Urinary bladder (tissue), 3 donors: ENCODE measurements at regions not wholly inside any gene's neighbourhood (a gene's known extent, or its start where the extent isn't known, plus 50 kb on each side); places are given as distances from the start of the nearest gene placed in this dataset.
"Not testable (repeated sequence)": the region's sequence is repeated elsewhere in the genome, so short reads cannot be mapped to it uniquely, and the experiment has no call there.

ENCODE experiments used
- DNase-seq: peaks from one replicate; pipeline ENCODE4 v3.0.0-alpha.2; 2015; ENCODE audit errors: extremely low spot score
- H3K27ac ChIP-seq: one replicate; pipeline ENCODE4 v1.5.1; 2013; ENCODE audit warnings: low read depth, mild to moderate bottlenecking, moderate library complexity
- H3K36me3 ChIP-seq: one replicate; pipeline ENCODE4 v1.6.1; 2013; ENCODE audit warnings: mild to moderate bottlenecking, moderate library complexity; ENCODE audit not compliant: insufficient read depth
- H3K4me1 ChIP-seq: one replicate; pipeline ENCODE4 v1.6.1; 2013; ENCODE audit warnings: mild to moderate bottlenecking, moderate library complexity; ENCODE audit not compliant: insufficient read depth
- H3K4me3 ChIP-seq: one replicate; pipeline ENCODE4 v1.5.1; 2013; ENCODE audit warnings: low read depth, low read length
- WGBS: extraction: QIAGEN DNeasy Blood & Tissue Kit; methylation state at CpG from one replicate; pipeline ENCODE4 v1.1.7; 2013; 5-methylcytosine and 5-hydroxymethylcytosine counted together
- donor health status: healthy with polysubstance abuse.
- donor health status: healthy.

DNA sequence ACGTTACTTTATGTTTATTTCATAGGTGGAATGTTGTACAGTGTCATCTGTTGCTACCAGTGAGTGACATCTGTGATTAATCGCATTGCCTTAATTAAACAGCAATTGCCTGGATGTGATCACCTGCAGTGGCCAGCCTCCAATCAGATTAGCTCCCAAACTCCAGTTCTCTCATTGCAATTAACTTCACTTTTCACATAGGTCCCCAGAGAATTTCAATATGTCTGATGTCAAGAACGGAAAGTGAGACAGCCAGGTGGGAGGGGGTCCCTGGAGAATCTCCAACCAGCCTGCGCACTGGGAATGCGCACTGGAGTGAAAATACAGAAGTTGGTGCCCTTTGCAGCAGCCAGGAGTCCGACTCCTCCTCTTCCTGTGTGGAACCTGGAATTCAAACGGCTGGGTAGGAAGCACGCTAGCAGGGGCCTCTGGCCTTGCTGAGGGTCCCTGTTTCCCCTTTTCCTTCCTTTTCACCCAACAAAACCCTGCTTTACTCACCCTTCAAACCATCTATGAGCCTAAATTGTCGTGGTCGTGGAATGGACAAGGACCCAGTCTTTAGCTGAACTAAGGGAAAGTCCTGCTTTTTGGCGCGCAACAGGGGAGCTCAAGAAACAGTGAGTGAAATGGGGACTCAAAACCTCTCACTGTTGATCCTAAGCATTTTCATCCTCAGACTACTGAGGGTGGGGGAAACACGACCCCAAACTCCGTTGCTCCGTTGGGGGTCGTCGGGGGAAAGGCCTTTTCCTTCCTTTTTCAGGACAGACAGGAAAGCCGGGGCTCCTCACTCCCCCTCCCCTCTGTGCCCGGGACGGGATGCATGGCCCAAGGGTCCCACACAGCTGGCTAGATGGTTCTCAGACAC is 1355.5 kb upstream of the LRRTM3 start:
- Histone ChIP-seq H3K36me3 (no peaks in the 10 kb centered on the region), H3K4me1 (no peaks in the 10 kb centered on the region), H3K27ac (no peak overlapping the region), H3K4me3 (peak overlapping the region; percentile 33)
- DNase-seq: peak; percentile 48
- 9% methylated on average over 20 of the region's 20 CpGs for WGBS

DNA sequence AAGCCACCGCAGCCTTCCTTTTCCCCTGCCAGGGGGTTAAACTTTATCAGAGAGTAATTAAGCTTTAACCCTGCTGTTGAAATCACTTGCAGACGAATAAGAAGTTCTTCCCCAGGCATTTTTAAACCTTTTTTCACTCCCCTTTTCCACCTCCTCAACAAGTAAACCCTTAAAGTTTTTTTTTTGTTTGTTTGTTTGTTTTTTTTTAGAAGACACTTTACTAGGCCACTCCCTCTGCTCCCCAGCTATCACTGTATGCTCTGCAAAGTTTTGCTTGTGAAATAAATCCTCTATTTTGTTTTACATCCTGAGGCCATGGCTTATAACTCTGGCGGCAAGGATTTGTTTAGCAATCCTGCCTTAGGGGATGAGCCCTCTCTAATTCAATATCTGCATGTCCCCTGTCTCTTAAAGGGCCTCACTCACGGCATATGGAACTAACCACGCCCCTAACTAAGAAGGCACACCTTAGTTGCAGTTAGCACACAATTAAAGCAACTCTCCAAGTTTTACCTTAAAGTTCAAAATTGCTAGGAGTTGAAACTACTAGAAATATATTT is 1354.7 kb upstream of the LRRTM3 start:
- Histone ChIP-seq H3K36me3 (no peaks in the 10 kb centered on the region), H3K27ac (no peak overlapping the region), H3K4me1 (no peaks in the 10 kb centered on the region), H3K4me3 (peak overlapping the region; percentile 33)
- DNase-seq: no peak
- 10% methylated on average over 5 of the region's 5 CpGs for WGBS

DNA sequence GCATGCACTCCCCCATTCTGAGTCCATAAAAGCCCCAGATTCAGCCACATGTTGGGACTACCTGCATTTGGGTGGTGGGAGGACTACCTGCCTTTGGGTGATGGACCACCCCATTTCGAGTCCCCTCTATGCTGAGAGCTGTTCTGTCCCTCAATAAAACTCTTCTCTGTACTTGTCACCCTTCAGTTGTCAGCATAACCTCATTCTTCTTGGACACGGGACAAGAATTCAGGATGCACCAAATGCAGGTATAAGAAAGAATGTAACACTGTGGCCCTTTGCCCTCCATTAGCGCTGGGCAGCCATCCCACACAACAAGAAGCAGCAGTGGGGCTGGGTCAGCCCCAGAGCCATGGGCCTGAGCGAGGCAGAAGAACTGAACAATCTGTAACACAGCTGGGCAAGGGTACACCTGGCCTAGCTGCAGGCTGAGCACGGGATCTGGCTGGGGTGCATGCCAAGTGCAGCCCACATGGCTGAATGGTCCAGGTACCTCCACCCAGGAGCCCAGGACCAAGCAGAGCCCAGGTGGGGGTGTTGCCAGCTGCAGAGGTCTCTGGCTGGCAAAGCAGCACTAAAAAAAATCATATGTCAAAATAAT is 1344.3 kb upstream of the LRRTM3 start:
- H3K4me3 ChIP-seq: no peak overlapping the region
- 96% methylated on average over 5 of the region's 5 CpGs for WGBS
- H3K4me1 ChIP-seq: no peaks in the 10 kb centered on the region
- no peak for DNase-seq
- H3K27ac ChIP-seq: no peak overlapping the region
- H3K36me3 ChIP-seq: no peaks in the 10 kb centered on the region

DNA sequence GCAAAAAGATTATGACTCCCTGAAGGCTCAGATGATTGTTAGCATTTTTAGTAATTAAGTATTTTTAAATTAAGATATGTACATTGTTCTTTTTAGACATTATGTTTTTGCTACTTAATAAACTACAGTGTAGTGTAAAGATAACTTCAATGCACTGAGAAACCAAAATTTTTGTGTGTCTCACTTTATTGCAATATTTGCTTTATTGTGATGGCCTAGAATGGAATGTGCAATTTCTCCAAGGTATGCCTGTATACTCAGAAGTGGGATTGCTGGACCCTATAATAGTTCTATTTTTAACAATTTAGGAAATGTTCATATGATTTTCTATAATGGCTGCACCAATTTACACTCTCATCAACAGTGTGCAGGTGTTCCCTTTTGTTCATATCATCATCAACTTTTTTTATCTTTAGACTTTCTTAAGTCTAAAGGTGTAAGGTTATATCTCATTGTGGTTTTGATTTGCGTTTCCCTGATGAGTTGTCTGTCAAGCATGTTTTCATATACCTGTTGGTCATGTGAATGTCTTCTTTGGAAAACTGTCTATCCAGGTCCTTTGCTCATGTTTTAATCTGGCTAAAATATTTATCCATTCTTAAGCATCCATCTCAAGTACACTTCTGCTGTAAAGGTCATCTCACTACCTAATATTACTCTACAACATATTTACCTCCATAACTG is 1323.5 kb upstream of the LRRTM3 start:
- no peak for DNase-seq
- Histone ChIP-seq H3K4me1 (no peaks in the 10 kb centered on the region), H3K4me3 (no peak overlapping the region), H3K36me3 (no peaks in the 10 kb centered on the region), H3K27ac (no peak overlapping the region)
- WGBS: 97% methylated on average over 1 of the region's 1 CpG

DNA sequence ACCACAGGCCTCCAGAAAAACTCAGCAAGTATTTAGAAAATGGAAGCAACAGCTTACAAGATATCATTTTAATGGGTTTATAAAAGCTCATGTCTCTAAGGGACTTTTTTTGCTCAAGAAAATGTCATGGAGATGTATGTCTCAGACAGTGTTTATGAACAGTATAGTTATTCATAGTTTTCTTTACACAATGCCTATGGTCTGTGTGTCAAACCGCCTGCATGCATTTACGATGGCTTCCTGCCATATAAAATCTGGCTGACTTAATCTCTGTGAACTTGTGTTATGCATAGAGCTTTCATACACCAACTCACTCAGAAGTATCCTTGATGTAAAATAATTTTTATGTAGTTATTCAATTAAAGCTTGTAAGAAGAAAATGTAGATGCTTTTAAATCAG is 1314.2 kb upstream of the LRRTM3 start:
- Histone ChIP-seq H3K27ac (no peak overlapping the region), H3K4me1 (no peaks in the 10 kb centered on the region), H3K36me3 (no peaks in the 10 kb centered on the region), H3K4me3 (no peak overlapping the region)
- peak; percentile 15 for DNase-seq
- WGBS: 38% methylated on average over 2 of the region's 2 CpGs

DNA sequence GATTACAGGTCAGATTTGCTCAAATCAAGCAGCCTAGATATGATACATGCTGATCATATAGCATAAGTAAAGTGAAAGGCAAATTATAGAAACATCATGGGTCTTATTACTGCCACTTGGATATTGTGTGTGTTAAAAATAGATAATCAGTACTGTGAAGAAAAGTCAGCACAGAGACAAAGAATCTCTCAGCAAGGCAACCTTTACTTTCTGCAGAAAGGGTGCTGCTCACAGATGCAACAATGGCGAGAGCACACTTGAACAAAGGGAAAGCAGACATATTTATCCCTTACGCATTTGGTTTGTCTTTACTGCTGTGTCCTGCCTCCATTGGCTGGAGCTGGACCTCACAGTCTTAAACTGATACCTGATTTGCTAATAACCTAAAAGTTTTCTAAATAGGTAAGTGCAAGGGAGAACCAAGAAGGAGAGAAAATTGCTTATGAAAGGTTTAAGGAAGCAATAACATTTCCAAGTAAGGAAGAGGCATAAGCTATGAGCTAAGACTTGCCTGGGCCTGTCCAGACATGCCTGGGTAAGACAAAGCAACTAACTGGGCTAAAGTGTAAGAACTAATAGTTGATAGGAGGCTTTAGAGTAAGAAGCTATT is 1310.8 kb upstream of the LRRTM3 start:
- WGBS: 99% methylated on average over 2 of the region's 2 CpGs
- no peak overlapping the region for H3K27ac ChIP-seq
- H3K4me1 ChIP-seq: no peaks in the 10 kb centered on the region
- DNase-seq: no peak
- no peak overlapping the region for H3K4me3 ChIP-seq
- no peaks in the 10 kb centered on the region for H3K36me3 ChIP-seq

DNA sequence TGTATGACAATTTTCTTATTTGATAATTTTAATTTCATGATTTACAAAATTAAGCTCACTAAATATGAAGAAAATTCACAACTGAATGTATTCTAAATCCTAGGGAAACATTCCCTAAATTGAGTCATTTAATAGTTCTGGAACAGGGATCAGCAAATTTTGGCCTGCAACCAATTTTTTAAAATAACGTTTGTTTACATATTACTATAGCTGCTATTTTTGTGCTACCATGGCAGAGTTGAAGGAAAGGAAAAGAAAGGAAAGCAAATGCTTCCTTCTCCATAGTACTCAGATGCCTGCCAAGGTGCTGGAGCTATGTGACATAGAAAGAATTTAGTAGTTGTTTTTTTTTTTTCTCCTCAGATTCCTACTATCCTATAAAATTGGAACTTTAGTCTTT is 1307.7 kb upstream of the LRRTM3 start:
- Histone ChIP-seq H3K27ac (no peak overlapping the region), H3K4me3 (no peak overlapping the region), H3K4me1 (no peaks in the 10 kb centered on the region), H3K36me3 (no peaks in the 10 kb centered on the region)
- DNase-seq: no peak
- 22% methylated on average over 1 of the region's 1 CpG for WGBS

DNA sequence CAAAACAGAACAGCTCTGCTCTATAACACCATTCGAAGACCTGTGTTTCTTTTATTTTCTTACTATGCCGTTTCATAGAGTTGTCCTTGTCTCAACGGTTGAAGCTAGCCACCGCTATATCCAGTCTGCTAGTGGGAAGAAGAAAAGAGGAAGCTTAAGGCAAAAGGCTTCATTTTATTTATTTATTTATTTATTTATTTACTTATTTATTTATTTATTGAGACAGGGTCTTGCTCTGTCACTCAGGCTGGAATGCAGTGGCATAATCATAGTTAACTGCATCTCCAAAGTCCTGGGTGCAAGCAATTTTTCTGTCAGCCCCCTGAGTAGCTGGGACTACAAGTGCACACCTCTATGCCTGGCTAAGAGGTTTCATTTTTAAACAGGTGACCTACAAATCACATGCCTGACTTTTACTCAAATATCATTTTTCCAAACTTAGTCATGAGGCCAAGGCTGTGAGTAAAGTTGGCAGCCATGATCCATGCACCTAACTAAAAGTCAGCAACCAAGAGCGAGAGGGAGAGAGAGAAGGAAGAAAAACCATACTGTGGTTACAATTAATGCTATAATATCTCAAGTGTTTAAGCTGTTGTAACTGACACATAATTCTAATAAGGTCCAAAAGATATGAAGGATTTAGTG is 1305.3 kb upstream of the LRRTM3 start:
- no peaks in the 10 kb centered on the region for H3K4me1 ChIP-seq
- H3K27ac ChIP-seq: no peak overlapping the region
- no peaks in the 10 kb centered on the region for H3K36me3 ChIP-seq
- no peak for DNase-seq
- no peak overlapping the region for H3K4me3 ChIP-seq
- 97% methylated on average over 5 of the region's 5 CpGs for WGBS

DNA sequence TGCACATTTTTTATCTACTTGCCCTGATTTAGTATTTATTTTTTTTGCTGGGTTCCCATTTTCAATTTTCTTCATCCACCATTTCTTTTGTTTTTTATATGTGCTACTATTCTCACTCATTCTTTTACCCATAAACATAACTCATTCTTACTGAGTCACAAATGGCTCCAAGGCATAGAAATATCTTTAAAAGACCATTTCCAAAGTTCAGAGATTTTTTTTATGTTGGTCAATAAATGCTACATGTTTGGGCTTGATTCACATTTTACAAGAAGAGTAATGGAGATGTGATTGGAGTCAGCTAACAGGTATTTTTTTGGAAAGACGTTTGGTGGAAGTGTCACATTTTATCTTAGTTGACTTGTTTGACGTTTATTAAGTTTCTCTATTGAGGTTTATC is 1303.2 kb upstream of the LRRTM3 start:
- H3K27ac ChIP-seq: no peak overlapping the region
- no peak overlapping the region for H3K4me3 ChIP-seq
- no peak for DNase-seq
- 76% methylated on average over 2 of the region's 2 CpGs for WGBS
- no peaks in the 10 kb centered on the region for H3K36me3 ChIP-seq
- no peaks in the 10 kb centered on the region for H3K4me1 ChIP-seq

DNA sequence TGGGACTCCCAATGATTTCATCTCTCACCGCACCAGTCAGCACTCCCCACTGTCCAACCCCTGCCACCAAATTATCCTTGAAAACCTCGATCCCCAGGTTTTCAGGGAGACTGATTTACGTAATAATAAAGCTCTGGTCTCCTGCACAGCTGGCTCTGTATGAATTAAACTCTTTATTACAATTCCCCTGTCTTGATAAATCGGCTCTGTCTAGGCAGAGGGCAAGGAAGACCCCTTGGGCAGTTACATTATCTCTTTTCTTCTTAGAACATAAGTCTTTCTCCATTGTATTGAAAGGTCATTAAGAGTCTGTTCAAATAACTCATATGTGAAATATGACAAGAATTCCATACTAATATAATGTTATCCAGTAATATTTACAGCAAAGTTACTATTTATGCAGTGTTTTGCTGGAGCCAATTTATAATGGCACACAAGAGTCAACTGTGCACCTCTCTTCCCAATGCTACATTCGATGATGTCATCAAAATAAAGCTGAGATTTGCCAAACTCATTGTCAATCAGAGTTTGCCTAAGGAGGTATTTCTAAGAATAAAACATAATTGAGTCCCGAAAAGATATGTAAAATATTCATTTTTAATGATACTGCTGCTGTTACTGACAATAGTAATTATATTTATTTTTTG is 1297.2 kb upstream of the LRRTM3 start:
- Histone ChIP-seq H3K36me3 (no peaks in the 10 kb centered on the region), H3K27ac (no peak overlapping the region), H3K4me1 (no peaks in the 10 kb centered on the region), H3K4me3 (no peak overlapping the region)
- DNase-seq: no peak
- WGBS: 89% methylated on average over 6 of the region's 6 CpGs

DNA sequence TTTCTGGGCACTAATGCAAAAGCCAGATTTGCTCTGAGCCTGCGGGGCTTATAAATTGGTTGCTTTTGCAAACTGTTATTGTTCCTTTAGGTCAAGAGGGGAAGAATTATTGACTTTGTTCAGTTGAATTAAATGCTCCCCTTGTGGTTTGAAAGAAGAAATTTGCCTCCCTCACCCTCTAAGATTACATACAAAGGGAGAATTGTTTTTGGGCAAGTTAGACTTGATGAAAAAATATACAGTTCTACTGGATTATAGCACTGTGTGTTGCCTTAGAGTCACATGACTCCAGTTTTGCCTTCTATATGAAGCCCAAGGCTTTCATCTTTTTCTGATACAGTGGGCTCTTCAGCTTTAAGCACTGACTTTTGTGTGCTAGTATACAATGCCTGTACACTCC is 1265.8 kb upstream of the LRRTM3 start:
- no peaks in the 10 kb centered on the region for H3K36me3 ChIP-seq
- WGBS: 78% methylated on average over 1 of the region's 1 CpG
- no peaks in the 10 kb centered on the region for H3K4me1 ChIP-seq
- no peak for DNase-seq
- no peak overlapping the region for H3K27ac ChIP-seq
- no peak overlapping the region for H3K4me3 ChIP-seq

DNA sequence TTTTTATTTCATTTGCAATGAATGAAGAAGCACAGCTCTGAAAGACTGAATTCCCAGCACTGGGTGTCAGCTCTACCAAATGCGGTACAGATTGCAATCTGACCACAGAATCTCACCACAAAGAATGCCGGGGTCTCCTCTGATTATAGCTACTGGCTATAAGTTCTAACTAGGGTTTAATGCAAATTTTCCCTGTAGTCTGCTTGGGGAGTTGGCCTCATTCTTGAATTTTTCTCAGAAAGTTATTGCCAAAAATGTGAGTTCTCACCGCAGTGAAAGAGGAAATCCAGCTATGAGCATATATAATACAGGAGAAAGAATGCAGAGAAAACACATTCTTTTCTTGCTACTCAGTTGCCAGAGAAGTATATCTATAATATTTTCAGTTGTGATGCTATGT is 1255.7 kb upstream of the LRRTM3 start:
- no peak overlapping the region for H3K27ac ChIP-seq
- 76% methylated on average over 3 of the region's 3 CpGs for WGBS
- DNase-seq: no peak
- no peaks in the 10 kb centered on the region for H3K4me1 ChIP-seq
- H3K36me3 ChIP-seq: peaks cover 2% of the 10 kb centered on the region
- no peak overlapping the region for H3K4me3 ChIP-seq

DNA sequence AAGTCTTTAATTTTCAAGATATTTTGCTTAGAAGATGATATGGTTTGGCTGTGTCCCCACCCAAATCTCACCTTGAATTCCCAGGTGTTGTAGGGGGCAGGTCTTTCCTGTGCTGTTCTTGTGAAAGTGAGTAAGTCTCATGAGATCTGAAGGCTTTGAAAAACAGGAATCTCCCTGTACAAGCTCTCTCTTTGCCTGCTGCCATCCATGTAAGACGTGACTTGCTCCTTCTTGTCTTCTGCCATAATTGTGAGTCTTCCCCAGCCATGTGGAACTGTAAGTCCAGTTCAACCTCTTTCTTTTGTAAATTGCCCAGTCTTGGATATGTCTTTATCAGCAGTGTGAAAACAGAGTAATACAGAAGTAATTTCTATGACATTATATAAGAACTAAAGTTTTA is 1255.2 kb upstream of the LRRTM3 start:
- not testable (repeated sequence) for H3K4me1 ChIP-seq, H3K36me3 ChIP-seq, H3K4me3 ChIP-seq, H3K27ac ChIP-seq, DNase-seq
- WGBS: 91% methylated on average over 1 of the region's 1 CpG
